ENCODE measurements at regions not wholly inside any gene's neighbourhood (a gene's known extent, or its start where the extent isn't known, plus 50 kb on each side); places are given as distances from the start of the nearest gene placed in this dataset.

- H3K4me3 ChIP-seq: no peak overlapping the region
- no peaks in the 10 kb centered on the region for H3K36me3 ChIP-seq
- no peak for DNase-seq
- H3K27me3 ChIP-seq: no peaks in the 10 kb centered on the region
- H3K4me1 ChIP-seq: no peaks in the 10 kb centered on the region
- no peak for TF ChIP-seq CTCF (IDR thresholded peaks at IDR 0.05)
- no peak for TF ChIP-seq POLR2A (IDR thresholded peaks at IDR 0.05)
- H3K27ac ChIP-seq: no peak overlapping the region
- H3K9me3 ChIP-seq: no peaks in the 10 kb centered on the region
These were observed 98.7 kb upstream of the RGS1 start for GRCh38 chr1:192476802-192477298.

GRCh38 chr1:192477630-192478029, 97.9 kb upstream of the RGS1 start:
- Histone ChIP-seq H3K4me1 (no peaks in the 10 kb centered on the region), H3K9me3 (no peaks in the 10 kb centered on the region), H3K4me3 (no peak overlapping the region), H3K27me3 (no peaks in the 10 kb centered on the region), H3K27ac (no peak overlapping the region), H3K36me3 (no peaks in the 10 kb centered on the region)
- no peak for DNase-seq
- TF ChIP-seq CTCF (IDR thresholded peaks at IDR 0.05): peak; percentile 12 to 70 (median 60)
- no peak for TF ChIP-seq POLR2A (IDR thresholded peaks at IDR 0.05)

- Histone ChIP-seq H3K9me3 (no peaks in the 10 kb centered on the region), H3K27me3 (no peaks in the 10 kb centered on the region), H3K36me3 (no peaks in the 10 kb centered on the region), H3K27ac (peak overlapping the region in 1 of 4 donors; percentile 67), H3K4me3 (no peak overlapping the region), H3K4me1 (no peaks in the 10 kb centered on the region)
- DNase-seq: peak in 1 of 3 donors; percentile 58
- TF ChIP-seq CTCF (IDR thresholded peaks at IDR 0.05) (no peak), POLR2A (IDR thresholded peaks at IDR 0.05) (no peak)
These were observed 89.7 kb upstream of the RGS1 start for GRCh38 chr1:192485692-192486436.

- H3K4me3 ChIP-seq: no peak overlapping the region
- no peaks in the 10 kb centered on the region for H3K9me3 ChIP-seq
- no peak for DNase-seq
- no peaks in the 10 kb centered on the region for H3K4me1 ChIP-seq
- no peaks in the 10 kb centered on the region for H3K27me3 ChIP-seq
- H3K36me3 ChIP-seq: no peaks in the 10 kb centered on the region
- H3K27ac ChIP-seq: peak overlapping the region in 1 of 4 donors; percentile 67
- peak in 1 of 6 experiments; percentile 6 for TF ChIP-seq CTCF (IDR thresholded peaks at IDR 0.05)
- no peak for TF ChIP-seq POLR2A (IDR thresholded peaks at IDR 0.05)
These were observed 87.5 kb upstream of the RGS1 start for GRCh38 chr1:192488058-192488457.

- Histone ChIP-seq H3K4me3 (no peak overlapping the region), H3K9me3 (no peaks in the 10 kb centered on the region), H3K36me3 (no peaks in the 10 kb centered on the region), H3K4me1 (no peaks in the 10 kb centered on the region), H3K27ac (peak overlapping the region in 1 of 4 donors; percentile 67), H3K27me3 (no peaks in the 10 kb centered on the region)
- TF ChIP-seq CTCF (IDR thresholded peaks at IDR 0.05) (no peak), POLR2A (IDR thresholded peaks at IDR 0.05) (no peak)
- DNase-seq: no peak
These were observed 86.5 kb upstream of the RGS1 start for GRCh38 chr1:192489047-192489446.

All from Peyer's patch (tissue), 4 donors.